ENCODE measurements at regions not wholly inside any gene's neighbourhood (a gene's known extent, or its start where the extent isn't known, plus 50 kb on each side); places are given as distances from the start of the nearest gene placed in this dataset.

DNA sequence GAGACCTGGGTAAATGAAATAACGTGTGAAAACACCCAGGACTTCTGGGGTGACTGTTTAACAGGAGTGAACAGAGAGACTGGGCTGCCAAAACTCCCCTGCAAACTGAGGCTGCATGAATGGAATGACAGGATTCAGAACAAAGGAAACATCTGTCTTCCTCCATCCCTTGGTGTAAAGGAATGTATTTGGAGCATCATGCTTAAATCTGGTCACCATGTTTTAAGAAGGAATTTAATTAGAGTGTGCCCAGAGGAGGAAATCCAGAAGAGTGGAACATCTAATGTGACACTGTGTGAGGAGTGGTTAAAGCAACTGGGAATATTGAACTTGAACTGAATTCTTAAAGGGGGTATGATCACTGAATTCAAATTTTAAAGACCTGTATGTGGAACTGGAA is 437.2 kb downstream of the LIG4 start:
- no peak for DNase-seq (ENCODE audit: extremely low read depth in 1 of 2, low read depth in 1 of 2)

DNA sequence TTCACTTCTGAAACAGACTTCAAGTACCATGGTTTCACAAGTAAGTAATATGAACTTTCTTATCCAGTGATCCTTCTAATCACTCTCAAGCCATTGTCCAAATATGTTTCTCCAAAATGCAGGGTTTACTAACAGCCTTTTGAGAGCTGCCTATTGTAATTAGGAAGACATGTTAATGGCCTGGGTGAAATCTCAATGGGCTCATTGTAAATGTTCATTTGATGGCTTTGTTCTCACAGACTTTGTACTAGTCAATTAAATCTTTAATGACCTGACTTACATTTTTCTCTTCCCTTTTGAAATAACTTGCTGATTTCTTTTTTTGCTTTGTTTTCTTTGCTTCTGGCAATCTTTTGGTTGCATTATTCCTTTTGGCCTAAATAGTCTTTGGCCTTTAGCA is 444.8 kb downstream of the LIG4 start:
- DNase-seq (ENCODE audit: extremely low read depth in 1 of 2, low read depth in 1 of 2), result no peak

DNA sequence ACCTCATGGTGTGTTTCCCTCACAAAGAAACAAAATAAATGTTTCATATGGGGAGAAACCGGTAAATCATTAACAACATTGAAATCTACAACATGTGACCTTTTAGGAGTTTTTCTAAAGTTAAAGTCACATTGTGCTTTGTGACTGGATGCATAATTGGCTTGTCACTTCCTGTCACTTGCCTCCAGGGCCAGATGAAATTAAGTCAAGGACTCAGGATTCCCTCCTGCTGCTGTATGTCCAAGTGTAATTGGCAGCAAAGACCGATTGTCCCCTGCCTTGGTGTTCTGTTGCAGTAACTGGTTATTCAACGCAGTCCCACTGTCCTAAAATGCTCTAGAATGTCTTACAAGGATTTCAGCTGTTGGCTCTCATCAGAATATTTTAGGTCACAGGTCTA is 448.2 kb downstream of the LIG4 start:
- no peak for DNase-seq (ENCODE audit: extremely low read depth in 1 of 2, low read depth in 1 of 2)

DNA sequence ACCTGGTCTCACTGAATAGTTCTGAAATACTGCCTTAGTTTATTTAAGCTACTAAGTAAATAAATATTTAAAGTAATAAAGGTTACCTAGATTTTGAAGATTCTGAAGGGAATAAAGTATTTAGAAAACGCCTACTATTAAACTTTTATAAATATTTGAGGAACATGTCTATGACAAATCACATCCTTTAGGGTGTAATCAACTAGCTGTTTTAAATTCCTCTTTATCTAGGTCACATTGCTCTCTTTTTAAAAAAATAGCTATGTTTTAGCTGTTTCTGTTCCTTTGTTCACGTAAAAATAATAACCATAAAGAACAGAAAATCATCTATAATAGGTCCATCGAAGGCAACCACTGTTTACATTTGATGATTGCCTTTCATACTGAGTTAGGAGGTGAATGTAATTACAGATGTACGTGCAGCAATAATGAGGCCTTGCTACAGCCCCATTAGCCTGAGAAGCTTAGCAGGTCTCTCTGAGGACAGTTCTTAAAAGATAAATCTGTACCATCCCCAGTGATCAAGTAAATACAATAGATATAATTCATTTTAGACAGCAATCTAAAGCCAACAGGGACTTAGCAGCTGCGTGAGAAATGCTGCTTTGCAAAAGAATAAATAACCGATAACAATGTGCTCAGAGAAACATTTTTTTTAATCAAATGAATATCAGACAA is 449.5 kb downstream of the LIG4 start:
- DNase-seq (ENCODE audit: extremely low read depth in 1 of 2, low read depth in 1 of 2), result no peak

DNA sequence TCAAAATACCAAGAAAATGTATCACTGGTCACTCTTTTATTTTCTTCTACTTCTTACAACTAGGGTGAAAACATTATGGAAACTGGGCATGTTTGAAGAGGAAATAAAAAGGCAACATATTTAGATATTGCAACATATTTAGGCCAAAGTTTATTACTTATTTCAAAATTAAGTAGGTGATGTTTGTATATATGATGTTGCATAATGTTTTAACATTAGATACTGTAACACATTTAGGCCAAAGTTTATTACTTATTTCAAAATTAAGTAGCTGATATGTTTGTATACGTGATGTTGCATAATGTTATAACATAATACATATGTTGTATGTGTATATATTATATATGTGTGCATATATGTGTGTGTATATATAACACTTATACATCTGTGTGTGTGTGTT is 451.3 kb downstream of the LIG4 start:
- no peak for DNase-seq (ENCODE audit: extremely low read depth in 1 of 2, low read depth in 1 of 2)

DNA sequence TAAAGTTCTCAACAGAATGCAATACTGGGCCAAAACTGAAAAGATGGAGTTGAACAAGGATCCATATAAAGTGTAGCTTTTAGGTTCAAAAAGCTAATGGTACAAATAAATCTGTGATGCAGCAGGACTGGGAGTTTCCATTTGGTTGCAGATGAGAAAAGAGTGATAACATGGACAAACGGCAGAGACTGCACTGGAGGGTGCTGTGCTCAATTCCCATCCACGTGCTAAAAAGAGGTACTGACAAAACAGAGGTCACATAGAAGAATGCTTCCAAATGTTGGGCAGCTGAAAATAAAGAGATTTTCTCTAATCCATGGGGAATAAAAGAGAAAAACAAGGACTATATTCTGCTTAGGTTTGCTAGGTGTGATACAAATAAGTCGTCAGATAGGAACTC is 461.6 kb downstream of the LIG4 start:
- DNase-seq (ENCODE audit: extremely low read depth in 1 of 2, low read depth in 1 of 2), result no peak

DNA sequence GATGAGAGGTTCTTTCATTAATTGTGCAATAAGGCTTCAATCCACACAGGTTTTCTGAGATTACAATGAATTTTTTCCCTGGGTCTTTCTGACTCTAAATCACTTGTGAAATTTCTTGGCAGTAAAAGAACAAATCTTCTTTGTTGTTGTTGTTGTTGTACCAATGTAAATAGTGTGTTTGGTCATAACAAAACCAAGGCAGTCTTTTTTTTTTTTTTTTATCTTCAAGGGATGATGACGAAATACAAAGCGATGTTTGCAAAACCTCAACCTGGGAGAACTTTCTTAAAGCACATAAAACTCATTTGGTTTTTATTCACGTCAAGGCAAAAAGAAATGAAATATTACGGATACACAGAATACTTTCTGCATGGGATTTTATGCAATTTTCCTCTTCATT is 462.0 kb downstream of the LIG4 start:
- DNase-seq (ENCODE audit: extremely low read depth in 1 of 2, low read depth in 1 of 2), result no peak

DNA sequence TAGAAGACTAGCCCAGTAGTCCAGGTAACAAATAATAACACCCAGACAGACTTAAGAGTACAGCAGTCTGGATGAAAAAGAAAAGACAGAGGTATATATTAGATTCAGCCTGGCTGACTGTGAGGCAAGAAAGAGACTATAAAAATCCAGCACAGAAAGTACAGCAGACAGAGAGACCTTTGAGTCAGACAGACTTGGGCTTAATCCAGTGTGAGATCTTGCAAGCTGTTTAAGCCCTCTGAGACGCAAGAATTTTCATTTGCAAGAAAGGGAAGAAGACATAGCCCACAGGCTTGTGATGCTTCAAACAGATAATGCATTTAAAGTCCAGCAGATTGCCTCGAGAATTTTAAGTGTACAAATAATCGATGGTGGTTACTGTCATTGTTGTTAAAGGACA is 471.4 kb downstream of the LIG4 start:
- DNase-seq (ENCODE audit: extremely low read depth in 1 of 2, low read depth in 1 of 2), result no peak

DNA sequence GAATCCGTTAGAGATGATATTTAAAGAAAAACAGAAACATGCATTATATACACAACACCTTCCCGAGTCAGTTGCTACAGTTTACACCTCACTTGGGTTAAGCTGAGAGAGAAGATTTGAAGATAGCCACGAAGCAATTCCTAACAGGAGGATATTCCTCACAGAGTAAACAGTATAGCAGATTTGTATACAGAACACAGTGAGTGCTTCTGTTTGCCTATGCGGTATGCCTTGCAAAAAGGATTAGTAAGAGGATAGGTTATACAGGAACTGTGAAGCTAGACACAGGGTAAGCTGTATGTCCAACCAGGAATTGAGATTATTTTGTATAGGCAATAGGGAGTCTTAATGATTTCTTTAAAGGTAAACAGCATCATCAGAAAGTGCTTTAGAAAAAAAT is 471.8 kb downstream of the LIG4 start:
- no peak for DNase-seq (ENCODE audit: extremely low read depth in 1 of 2, low read depth in 1 of 2)

DNA sequence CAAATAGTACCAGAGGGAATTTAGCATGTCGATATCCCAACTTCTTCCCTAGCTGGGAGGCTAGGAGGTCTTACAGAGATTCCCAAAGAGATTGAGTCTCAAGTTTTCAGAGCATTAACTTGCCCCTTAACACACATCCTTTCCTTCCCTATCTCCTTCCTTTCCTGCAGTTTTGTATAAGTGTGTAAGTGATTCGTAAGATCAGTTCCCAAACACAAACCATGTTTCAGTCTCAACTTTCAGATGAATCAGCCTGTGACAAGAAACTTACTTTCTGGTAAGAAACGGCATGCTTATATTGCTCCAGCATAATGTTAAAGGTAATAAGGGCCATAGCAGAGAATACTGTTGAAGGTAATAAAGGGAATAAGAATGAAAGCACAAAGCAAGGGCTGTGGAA is 472.2 kb downstream of the LIG4 start:
- no peak for DNase-seq (ENCODE audit: extremely low read depth in 1 of 2, low read depth in 1 of 2)

DNA sequence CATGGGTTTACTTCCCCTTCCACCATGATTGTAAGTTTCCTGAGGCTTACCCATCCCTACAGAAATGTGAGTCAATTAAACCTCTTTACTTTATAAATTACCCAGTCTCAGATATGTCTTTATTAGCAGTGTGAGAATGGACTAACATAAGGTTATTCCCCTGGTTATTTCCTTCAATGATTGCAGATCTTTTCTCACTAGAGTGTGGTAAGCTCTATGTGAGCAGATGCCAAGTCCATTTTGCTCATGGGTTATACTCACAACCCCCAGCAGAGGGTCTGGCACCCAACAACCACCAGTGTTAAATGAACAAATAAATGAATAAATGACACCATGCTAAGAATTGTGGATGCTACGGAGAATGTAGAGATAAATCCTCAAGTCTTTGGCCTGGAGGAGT is 472.8 kb downstream of the LIG4 start:
- no peak for DNase-seq (ENCODE audit: extremely low read depth in 1 of 2, low read depth in 1 of 2)

DNA sequence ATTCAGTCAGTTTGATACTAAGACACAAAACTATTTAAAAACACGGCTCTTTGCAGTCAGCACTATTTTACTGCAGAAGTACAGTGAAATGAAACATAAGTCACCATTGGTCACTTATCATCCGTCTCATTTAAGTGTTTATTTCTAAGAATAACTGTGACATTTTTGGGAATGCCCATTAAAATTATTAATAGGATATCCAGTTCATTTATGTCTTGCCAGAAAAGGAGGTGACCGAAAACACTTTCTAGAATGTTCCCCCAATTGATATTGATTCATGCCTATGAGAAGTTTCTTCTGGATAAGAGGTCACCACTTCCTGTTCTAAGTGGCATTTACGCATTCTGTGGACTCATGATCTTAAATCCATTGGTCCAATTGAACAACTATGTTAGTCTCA is 477.3 kb downstream of the LIG4 start:
- DNase-seq (ENCODE audit: extremely low read depth in 1 of 2, low read depth in 1 of 2), result no peak

DNA sequence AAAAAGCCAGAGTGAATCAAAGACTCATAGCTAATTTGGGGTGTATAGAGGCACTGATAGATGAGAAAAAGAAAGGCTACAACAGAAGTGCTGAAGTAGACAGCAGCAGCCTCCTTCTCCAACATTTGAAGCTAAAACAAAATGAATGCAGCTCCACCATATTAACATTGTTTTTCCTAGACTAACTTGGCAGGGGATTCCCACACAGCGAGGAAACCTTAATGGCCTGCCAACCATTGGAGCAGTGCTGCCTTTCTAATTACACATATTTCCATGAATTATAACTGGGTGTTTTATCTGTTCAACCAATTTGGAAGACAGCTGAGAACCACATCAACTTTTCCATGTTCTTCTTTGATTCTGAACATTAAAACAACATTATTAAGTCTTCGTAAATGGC is 478.6 kb downstream of the LIG4 start:
- DNase-seq (ENCODE audit: extremely low read depth in 1 of 2, low read depth in 1 of 2), result no peak

DNA sequence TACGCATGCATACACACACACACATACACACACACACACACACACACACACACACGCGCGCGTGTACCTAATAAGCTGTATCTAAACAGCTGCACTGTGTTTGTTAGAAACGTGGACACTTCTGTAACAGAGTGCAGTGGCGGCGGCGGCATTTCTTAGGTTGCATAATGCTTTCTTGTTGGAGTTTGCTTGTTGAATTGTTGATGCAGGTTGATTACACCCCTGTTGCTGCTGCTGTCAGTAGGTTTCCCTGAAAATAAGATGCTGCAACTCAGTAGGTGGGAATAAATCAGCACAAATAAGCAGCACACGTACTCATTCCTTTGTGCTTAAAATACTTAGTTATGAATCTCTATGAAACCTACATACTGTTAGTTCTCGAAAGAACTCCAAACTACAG is 479.2 kb downstream of the LIG4 start:
- no peak for DNase-seq (ENCODE audit: extremely low read depth in 1 of 2, low read depth in 1 of 2)

DNA sequence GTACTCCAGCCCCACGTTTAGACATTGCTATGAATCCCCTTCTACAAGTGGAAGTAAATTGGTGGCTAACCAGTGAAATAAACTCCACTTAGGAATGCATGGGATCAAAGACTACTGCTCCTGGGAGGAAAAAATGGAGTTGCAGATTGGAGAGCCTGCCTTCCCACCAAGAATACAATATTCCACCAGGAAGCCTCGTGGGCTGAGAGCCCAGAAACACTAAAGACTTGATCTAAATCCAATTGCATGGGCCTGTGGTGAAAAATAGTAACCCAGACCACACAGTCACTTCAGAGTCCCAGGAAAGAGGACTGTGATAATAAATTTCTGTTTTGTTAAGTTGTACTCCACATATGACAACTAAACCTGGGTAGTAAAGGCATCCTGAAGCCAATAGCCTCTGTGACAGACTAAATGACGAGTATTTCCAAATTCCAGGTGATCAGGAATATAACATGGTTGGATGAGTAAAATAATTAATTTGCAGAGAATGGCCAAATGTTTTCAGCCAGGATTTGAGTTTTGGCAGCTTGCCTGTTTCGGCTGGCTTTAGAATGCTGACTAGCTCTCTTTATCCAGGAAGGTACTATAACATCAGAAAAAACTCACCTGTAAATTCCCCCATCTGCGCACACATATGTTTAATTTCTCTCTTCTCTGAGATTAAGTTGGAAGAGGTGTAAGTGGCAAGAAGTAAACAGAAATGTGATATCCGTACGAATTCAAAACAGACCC is 480.3 kb downstream of the LIG4 start:
- DNase-seq (ENCODE audit: extremely low read depth in 1 of 2, low read depth in 1 of 2), result no peak

DNA sequence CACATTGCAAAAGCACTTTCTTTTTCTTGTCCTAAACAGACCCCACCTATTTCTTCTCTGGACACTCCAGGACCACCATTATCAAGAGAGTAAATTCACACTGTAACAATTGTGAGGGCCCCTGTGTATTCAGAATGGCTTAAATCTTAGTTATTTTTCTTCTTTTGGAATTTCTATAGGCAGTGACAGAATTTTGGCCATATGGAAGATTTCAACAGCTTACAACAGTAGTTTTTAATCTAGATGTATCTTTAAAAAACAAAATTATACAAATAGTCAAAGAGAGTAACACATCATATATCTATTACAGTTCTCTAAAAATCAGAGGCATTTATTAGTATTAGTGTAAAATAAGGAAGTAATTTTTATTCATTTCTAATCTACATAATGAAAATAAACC is 482.1 kb downstream of the LIG4 start:
- no peak for DNase-seq (ENCODE audit: extremely low read depth in 1 of 2, low read depth in 1 of 2)

DNA sequence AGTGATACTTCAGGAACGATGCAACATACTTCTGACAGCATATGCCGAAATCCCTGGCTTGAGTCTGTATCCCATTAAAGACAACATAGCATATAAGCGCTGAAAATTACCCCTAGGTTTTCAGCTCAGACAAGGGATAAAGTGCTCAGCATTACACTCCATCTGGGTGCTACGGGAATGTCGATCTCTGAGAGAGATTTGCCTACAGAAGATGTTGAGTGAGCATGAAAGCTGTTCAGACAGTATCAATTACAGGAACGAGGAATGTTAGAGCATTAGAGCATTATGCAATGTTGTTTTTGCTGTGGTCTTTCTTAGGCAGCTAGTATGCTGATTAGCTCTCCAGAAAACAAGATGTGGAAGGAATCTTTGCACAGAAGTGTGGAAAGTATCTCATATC is 484.5 kb downstream of the LIG4 start:
- no peak for DNase-seq (ENCODE audit: extremely low read depth in 1 of 2, low read depth in 1 of 2)

DNA sequence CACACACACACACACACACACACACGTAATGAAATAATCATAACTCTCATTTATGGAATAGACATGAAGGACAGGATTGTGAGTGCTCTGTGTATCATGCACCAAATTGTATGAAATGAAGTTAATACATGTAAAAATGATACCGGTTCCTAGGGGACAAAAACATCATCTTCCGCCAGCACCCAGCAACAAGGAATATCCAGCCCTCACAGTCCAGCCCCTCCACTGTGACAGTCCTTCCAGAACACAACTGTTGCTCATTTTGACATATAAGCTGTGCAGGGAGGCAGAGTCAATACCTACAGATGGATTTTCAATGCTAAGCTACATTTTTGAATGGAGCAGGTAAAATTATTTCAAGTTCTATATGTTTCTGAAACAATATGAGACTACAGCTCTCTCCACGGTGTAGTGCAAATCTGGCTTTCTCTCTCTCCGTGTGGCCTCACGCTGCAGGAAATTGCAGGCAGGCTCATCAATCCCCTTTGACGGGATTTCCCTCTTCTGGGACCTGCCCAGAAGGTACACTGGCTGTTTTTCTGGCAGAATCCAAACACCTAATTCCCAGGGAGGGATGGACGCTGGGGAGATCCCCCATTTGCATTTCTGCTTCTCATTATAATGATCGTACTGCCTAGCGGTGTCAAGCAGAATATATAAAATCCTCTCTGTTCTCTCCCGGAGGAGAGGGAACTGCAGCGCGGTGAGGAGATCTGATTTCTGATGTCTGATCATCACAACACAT is 494.0 kb downstream of the LIG4 start:
- DNase-seq (ENCODE audit: extremely low read depth in 1 of 2, low read depth in 1 of 2), result no peak

DNA sequence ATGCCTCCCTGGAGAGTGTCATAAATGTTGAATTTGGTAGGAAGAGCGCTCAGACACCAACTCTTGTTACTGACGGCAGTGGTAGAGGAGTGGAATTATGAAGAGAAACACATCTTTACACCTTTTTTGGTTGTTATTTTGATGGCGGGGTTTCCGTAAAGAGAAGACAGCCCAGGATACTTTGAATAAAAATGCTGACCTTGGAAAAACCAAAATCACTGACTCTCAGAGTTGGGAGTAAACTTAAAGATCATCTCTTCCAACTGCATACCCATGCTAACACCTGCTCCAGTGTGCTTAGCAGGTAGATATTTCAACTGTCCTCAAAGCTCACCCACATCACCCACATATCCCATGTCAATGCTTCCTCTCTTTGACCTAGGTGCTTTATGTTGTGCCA is 498.6 kb downstream of the LIG4 start:
- no peak for DNase-seq (ENCODE audit: extremely low read depth in 1 of 2, low read depth in 1 of 2)

DNA sequence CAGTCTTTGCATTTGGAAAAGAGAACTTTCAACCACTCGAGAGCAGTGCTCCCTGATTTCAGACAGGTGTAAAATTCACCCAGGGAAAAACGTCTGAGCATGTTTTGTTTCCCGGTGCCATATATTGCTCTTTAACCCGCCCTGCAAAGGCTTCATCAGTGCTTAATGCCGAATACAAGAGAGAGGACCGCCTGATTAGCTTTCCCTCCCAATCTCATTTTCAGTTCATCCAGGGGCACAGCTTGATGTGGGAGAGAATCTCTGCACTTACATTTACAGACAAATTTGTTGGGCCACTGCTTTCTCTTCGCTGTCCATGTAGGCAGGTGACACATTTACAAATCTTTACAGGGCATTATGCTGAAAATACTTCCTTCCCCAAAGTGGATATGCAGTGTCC is 499.1 kb downstream of the LIG4 start:
- no peak for DNase-seq (ENCODE audit: extremely low read depth in 1 of 2, low read depth in 1 of 2)

DNA sequence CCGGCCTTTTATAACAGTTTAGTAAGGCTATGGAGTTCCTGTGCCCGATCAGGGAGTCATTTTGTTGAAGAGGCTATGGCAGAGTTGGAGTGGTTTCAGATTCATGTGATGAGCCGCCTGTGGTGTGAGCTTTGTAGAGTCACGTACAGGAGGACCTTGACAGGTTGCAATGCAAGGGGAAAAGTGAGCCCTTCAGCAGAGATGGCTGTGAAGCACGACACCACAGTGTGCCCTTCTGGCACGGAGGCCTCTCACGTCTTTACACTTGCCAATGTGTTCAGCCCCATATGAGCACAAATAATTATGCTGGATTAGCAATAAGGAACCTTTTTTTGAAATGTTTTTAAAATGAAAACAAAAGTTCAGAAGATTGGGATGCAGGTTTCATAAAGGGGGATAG is 499.8 kb downstream of the LIG4 start:
- no peak for DNase-seq (ENCODE audit: extremely low read depth in 1 of 2, low read depth in 1 of 2)

DNA sequence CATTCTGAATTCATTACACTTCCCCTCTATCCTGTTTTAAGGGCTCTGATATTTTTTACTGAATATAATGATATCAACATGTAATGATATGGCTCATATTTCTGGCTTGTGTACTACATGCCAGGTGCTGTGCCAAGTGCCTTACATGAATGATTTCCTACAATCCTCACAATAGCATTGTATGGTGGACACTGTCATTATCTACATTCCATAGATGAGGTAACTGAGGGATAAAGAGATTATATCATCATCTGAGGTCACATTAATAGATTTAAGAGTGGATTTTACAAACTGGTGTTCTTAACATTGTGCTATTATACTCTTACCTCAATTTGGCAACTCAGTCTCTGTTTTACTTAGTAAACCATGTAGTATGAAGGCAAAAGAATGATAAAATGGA is 502.0 kb downstream of the LIG4 start:
- no peak for DNase-seq (ENCODE audit: extremely low read depth in 1 of 2, low read depth in 1 of 2)
